A673 (cell line): ENCODE measurements at regions not wholly inside any gene's neighbourhood (a gene's known extent, or its start where the extent isn't known, plus 50 kb on each side); places are given as distances from the start of the nearest gene placed in this dataset.

Experiments
- CTCF ChIP-seq: fragments of 300-800, 200-600 bp; sonication (generic); conservative IDR thresholded peaks from 2 replicates; pipeline ENCODE4 v1.5.1; 2017; ENCODE audit warnings: low read depth, mild to moderate bottlenecking, antibody characterized with exemption, low read length, moderate library complexity, mixed read lengths
- EZH2 ChIP-seq: fragments of 200-600 bp; sonication (generic); IDR thresholded peaks from 2 replicates; pipeline ENCODE4 v1.6.1; 2017; ENCODE audit warnings: borderline replicate concordance, low read depth, mild to moderate bottlenecking, mixed read lengths, antibody characterized with exemption, low read length; ENCODE audit not compliant: poor library complexity, severe bottlenecking

GRCh38 chr9:617445-618085 is 223.9 kb upstream of the DMRT1 start:
- TF ChIP-seq EZH2 (no peak), CTCF (no peak)
